CD8-positive, alpha-beta memory T cell (primary cell): ENCODE measurements at regions not wholly inside any gene's neighbourhood (a gene's known extent, or its start where the extent isn't known, plus 50 kb on each side); places are given as distances from the start of the nearest gene placed in this dataset.

Source experiments
- CTCF ChIA-PET: fragments of 350-600 bp; sonication (Branson Sonifier 250); formaldehyde crosslinking; loops from one replicate; lab custom pipeline; 2021; ENCODE audit warnings: antibody characterized with exemption; lab: Charles Lee
- POLR2A ChIA-PET: fragments of 350-600 bp; sonication (Branson Sonifier 250); formaldehyde crosslinking; loops from one replicate; lab custom pipeline; 2021; ENCODE audit warnings: antibody characterized with exemption; lab: Charles Lee
- DNase-seq, 5 donors: peaks; one replicate each; pipeline versions ENCODE4 v3.0.0 to v3.0.0-alpha.2; 2020 to 2022; ENCODE audit warnings: mixed read lengths in 1 of 5
- H3K27ac ChIP-seq: one replicate; pipeline ENCODE4 v1.7.0; 2013; ENCODE audit warnings: low read depth, mild to moderate bottlenecking, low read length, moderate library complexity
- H3K27me3 ChIP-seq: 2 replicates; pipeline ENCODE4 v1.7.0; 2013; ENCODE audit warnings: low read length, mild to moderate bottlenecking; ENCODE audit not compliant: insufficient read depth, poor library complexity, severe bottlenecking
- H3K36me3 ChIP-seq: 2 replicates; pipeline ENCODE4 v1.7.0; 2013; ENCODE audit warnings: mild to moderate bottlenecking, low read length, moderate library complexity; ENCODE audit not compliant: insufficient read depth
- H3K4me1 ChIP-seq: 2 replicates; pipeline ENCODE4 v1.7.0; 2013; ENCODE audit warnings: mild to moderate bottlenecking, low read length, moderate library complexity; ENCODE audit not compliant: insufficient read depth
- H3K4me3 ChIP-seq: 2 replicates; pipeline ENCODE4 v1.7.0; 2013; ENCODE audit warnings: mild to moderate bottlenecking, low read length
- H3K9me3 ChIP-seq: 2 replicates; pipeline ENCODE4 v1.7.0; 2013; ENCODE audit warnings: mild to moderate bottlenecking, low read length
- H3K27ac Mint-ChIP-seq, 8 donors: one replicate each; pipeline ENCODE4 v1.8.0; 2020 to 2021; ENCODE audit warnings: mixed read lengths in 8 of 8, mild to moderate bottlenecking in 6 of 8, inconsistent platforms in 3 of 8, moderate library complexity in 3 of 8
- H3K27me3 Mint-ChIP-seq, 2 donors: one replicate each; pipeline ENCODE4 v1.8.0; 2020 to 2021; ENCODE audit warnings: mixed read lengths in 2 of 2, mild to moderate bottlenecking in 1 of 2, moderate library complexity in 1 of 2
- H3K36me3 Mint-ChIP-seq, 3 donors: one replicate each; pipeline ENCODE4 v1.8.0; 2020 to 2021; ENCODE audit warnings: mixed read lengths in 3 of 3, inconsistent platforms in 1 of 3, mild to moderate bottlenecking in 1 of 3
- H3K4me1 Mint-ChIP-seq, 3 donors: one replicate each; pipeline ENCODE4 v1.8.0; 2020 to 2021; ENCODE audit warnings: mixed read lengths in 3 of 3, inconsistent platforms in 1 of 3, mild to moderate bottlenecking in 1 of 3
- H3K4me3 Mint-ChIP-seq, 7 donors: one replicate each; pipeline ENCODE4 v1.8.0; 2020 to 2021; ENCODE audit warnings: mixed read lengths in 7 of 7, mild to moderate bottlenecking in 6 of 7, moderate library complexity in 4 of 7, inconsistent platforms in 2 of 7
- H3K9me3 Mint-ChIP-seq, 5 donors: one replicate each; pipeline ENCODE4 v1.8.0; 2020 to 2022; ENCODE audit warnings: mixed read lengths in 5 of 5, mild to moderate bottlenecking in 3 of 5, moderate library complexity in 2 of 5, inconsistent platforms in 1 of 5

DNA sequence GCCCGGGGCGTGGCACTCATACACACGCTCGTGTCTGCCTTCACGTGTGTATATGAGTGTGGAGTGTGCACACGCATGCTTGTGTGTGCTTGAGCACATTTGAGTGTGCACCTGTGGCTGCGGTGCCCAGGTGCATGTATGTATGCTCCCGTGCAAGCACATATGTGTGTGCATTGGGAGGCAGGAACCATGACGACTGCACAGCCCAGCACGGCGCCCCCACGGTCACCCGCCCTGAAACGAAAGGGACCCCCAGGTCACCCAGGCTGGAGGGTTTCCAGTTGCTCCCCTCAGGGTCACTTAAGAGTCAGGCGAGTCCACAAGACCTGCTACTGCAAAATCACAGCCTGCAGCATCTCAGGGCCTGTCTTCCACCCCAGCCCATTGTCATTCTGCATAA is 94.7 kb downstream of the YTHDF1 start:
- Mint-ChIP-seq H3K9me3 (peaks cover 0 to 2% (median 0%) of the 10 kb centered on the region in 5 donors), H3K4me1 (no peaks in the 10 kb centered on the region), H3K4me3 (no peak overlapping the region)

DNA sequence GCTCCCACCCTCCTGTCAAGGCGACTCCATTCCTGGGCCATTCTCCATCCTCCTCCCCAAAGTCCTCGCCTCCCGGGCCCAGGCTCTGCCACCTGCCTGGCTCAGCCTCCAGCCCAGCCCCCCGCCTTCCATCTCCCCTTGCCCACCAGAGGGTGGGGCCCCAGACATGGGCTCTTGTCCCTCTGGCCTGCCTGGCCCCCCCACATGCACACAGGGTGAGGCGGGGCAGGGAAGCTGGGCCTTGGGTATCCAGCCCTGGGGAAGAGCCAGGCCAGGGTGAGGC is 95.2 kb downstream of the YTHDF1 start:
- no peak overlapping the region for H3K4me3 ChIP-seq
- Mint-ChIP-seq H3K27ac (no peak overlapping the region), H3K36me3 (no peaks in the 10 kb centered on the region), H3K27me3 (peaks cover 22 to 34% of the 10 kb centered on the region in 2 donors), H3K4me3 (no peak overlapping the region), H3K9me3 (peaks cover 0 to 2% (median 0%) of the 10 kb centered on the region in 5 donors), H3K4me1 (no peaks in the 10 kb centered on the region)
- no peak overlapping the region for H3K27ac ChIP-seq
- ChIA-PET CTCF (no interaction called here), POLR2A (no interaction called here)
- no peaks in the 10 kb centered on the region for H3K36me3 ChIP-seq
- no peaks in the 10 kb centered on the region for H3K9me3 ChIP-seq
- H3K27me3 ChIP-seq = peaks cover 3% of the 10 kb centered on the region
- DNase-seq = peak in 1 of 5 donors; percentile 35
- no peaks in the 10 kb centered on the region for H3K4me1 ChIP-seq

More for the DNA sequence above, 94.7 kb downstream of the YTHDF1 start:
- H3K36me3 ChIP-seq = no peaks in the 10 kb centered on the region
- ChIA-PET POLR2A (no interaction called here), CTCF (no interaction called here)
- H3K4me3 ChIP-seq = no peak overlapping the region
- H3K36me3 Mint-ChIP-seq = no peaks in the 10 kb centered on the region
- no peak overlapping the region for H3K27ac Mint-ChIP-seq
- DNase-seq = peak in 1 of 5 donors; percentile 23
- H3K9me3 ChIP-seq = no peaks in the 10 kb centered on the region
- H3K4me1 ChIP-seq = no peaks in the 10 kb centered on the region
- H3K27me3 ChIP-seq = peaks cover 3% of the 10 kb centered on the region
- H3K27ac ChIP-seq = no peak overlapping the region
- H3K27me3 Mint-ChIP-seq = peaks cover 21 to 29% of the 10 kb centered on the region in 2 donors

DNA sequence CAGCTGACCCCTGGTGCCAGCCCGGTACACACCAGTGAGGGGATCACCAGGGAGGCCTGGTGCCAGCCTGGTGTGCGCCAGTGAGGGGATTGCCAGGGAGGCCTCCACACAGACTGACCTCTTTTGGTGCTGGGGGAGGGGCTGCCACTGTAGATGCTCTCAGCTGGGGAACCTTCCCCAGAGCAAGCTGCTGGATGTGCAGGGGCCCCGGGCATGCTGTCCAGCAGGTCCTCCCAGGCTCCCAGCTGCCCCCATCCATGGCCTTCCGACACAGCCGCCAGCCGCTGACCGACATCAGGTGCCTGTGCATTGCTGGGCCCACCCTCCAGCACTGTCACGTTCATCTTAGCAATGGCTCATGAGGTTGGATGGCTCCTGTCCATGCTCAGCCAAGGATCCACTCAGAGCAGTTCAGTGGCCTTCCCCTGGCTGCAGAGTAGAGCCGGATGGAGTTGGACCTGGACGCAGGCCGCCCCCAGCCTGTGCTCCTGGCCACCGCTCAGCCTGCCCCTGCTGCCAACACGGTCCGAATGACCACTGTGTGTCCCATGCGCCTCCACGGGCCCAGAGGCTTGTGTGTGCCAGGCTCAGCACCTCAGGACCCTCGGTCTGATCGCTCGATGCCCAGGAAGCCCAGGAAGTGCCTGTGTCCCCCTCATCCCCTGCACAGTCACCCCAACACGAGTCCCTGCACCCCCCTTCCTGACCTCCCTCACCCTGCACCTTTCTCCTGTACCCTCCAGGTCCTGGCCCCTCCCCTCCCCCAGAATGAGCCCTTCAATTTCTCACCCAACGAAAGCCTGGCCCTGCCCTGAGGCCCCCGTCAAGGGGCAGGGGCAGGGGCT is 95.7 kb downstream of the YTHDF1 start:
- DNase-seq = peak in 1 of 5 donors; percentile 27
- ChIA-PET CTCF (no interaction called here), POLR2A (no interaction called here)
- H3K4me1 Mint-ChIP-seq = no peaks in the 10 kb centered on the region
- H3K27me3 Mint-ChIP-seq = peaks cover 25 to 33% of the 10 kb centered on the region in 2 donors
- H3K9me3 Mint-ChIP-seq = peaks cover 0 to 2% (median 0%) of the 10 kb centered on the region in 5 donors
- Histone ChIP-seq H3K27me3 (peaks cover 8% of the 10 kb centered on the region), H3K4me3 (no peak overlapping the region), H3K27ac (no peak overlapping the region), H3K4me1 (no peaks in the 10 kb centered on the region), H3K36me3 (no peaks in the 10 kb centered on the region), H3K9me3 (no peaks in the 10 kb centered on the region)
- H3K36me3 Mint-ChIP-seq = no peaks in the 10 kb centered on the region
- H3K4me3 Mint-ChIP-seq = no peak overlapping the region
- H3K27ac Mint-ChIP-seq = no peak overlapping the region

DNA sequence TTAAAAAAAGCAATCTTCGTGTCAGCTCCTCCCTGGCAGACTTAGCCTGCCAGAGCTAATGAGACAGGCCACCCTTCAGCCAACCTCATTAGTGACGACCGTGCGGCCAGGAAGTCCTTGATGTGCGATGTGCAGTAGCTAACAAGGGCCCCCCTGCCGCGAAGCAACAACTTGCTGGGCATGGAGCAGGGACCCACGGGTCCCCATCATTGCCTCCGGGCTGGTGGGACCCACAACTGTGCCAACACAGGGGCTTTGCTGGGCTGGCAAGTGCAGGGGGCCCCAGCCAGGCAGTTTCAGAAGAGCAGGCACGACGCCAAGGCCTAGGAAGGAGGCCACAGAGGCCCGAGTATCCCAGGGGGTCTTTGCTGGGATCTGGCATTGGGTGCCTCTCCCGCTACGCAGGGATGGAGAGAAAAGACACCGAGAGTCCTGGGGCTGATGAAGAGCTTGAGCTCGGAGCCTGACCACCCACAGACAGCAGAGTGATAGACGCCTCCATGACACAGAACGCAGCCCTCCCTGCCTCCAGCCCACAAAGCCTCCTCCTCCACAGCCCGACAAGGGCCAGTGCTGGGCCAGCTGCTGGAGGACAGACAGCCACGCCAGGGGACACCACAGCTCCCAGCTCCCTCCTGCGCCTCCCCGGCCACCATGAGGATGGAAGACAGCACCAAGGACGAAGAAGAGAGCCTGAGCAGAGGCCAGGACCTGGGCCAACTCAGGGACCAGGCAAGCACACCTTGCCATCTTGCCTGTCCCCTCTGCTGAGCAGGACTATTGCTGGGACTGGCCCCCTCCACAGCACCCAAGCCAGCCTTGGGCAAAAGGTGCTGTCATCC is 96.6 kb downstream of the YTHDF1 start:
- H3K9me3 Mint-ChIP-seq = peaks cover 0 to 2% (median 0%) of the 10 kb centered on the region in 5 donors
- peaks cover 9% of the 10 kb centered on the region for H3K27me3 ChIP-seq
- H3K27ac ChIP-seq = no peak overlapping the region
- ChIA-PET CTCF (no interaction called here), POLR2A (no interaction called here)
- H3K27me3 Mint-ChIP-seq = peaks cover 25 to 40% of the 10 kb centered on the region in 2 donors
- DNase-seq = peak in 1 of 5 donors; percentile 44
- H3K9me3 ChIP-seq = no peaks in the 10 kb centered on the region
- no peak overlapping the region for H3K4me3 ChIP-seq
- H3K4me3 Mint-ChIP-seq = peak overlapping the region in 1 of 7 donors; percentile 44
- no peaks in the 10 kb centered on the region for H3K36me3 ChIP-seq
- H3K4me1 Mint-ChIP-seq = no peaks in the 10 kb centered on the region
- H3K4me1 ChIP-seq = no peaks in the 10 kb centered on the region
- H3K27ac Mint-ChIP-seq = no peak overlapping the region
- no peaks in the 10 kb centered on the region for H3K36me3 Mint-ChIP-seq

DNA sequence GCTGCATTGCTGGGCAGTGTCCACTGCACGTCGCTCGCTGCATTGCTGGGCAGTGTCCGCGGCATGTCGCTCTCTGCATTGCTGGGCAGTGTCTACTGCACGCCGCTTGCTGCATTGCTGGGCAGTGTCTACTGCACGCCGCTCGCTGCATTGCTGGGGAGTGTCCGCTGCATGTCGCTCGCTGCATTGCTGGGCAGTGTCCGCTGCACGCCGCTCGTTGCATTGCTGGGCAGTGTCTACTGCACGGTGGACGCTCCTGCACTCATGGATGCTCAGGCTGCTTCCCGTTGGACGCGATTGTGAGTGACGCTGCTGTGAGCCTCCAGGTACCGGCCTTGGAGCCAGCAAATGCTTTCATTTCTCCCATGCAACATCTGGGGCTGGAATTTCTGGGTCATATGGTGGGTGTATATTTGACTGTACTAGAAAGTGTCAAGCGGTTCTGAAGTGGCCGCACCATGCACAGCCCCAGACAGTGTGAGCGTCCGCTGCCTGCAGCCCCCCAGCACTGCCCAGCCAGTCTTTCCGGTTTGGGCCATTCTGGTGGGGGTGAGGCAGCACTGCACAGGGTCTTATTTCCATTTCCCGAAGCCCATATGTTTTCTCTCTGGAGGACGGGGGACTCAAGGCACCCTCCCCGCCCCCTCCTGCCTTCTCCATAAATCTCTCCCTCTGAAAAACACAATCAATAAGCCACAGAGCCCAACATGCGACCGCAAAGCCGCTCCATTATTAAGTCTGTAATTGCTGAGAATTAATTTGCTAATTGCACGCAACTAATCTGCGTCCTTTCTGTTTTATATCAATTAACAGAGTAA is 97.4 kb downstream of the YTHDF1 start:
- no peak overlapping the region for H3K4me3 Mint-ChIP-seq
- POLR2A ChIA-PET = no interaction called here

DNA sequence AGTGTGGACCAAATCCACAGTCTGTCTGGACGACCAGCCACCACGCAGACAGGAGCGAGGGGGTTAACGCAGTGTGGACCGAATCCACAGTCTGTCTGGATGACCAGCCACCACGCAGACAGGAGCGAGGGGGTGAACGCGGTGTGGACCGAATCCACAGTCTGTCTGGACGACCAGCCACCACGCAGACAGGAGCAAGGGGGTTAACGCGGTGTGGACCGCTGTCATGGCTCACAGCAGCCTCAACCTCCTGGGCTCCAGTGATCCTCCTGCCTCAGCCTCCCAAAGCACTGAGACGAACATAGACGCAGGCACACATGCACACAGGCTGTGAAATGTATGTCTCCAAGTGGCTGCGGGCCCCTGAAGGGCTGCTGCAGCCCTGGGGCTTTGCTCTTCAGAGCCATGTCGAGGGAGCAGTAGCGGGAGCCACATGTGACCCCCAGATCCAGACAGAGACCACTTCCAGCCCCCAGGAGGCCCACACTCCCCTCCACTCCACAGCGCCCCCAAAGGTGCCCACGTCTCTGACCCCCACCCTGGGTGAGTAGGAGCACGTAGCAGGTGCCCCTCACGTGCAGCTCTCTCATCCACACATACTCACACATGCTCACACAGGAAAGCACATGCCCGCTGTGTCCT is 98.1 kb downstream of the YTHDF1 start:
- CTCF ChIA-PET = no interaction called here
- H3K27ac Mint-ChIP-seq = no peak overlapping the region
- no peak overlapping the region for H3K27ac ChIP-seq
- no peaks in the 10 kb centered on the region for H3K36me3 ChIP-seq
- H3K9me3 Mint-ChIP-seq = peaks cover 0 to 2% (median 0%) of the 10 kb centered on the region in 5 donors
- H3K4me1 Mint-ChIP-seq = no peaks in the 10 kb centered on the region
- DNase-seq = peak in 1 of 5 donors; percentile 39
- H3K36me3 Mint-ChIP-seq = no peaks in the 10 kb centered on the region
- no peak overlapping the region for H3K4me3 ChIP-seq
- peaks cover 9% of the 10 kb centered on the region for H3K27me3 ChIP-seq
- H3K4me3 Mint-ChIP-seq = no peak overlapping the region
- H3K27me3 Mint-ChIP-seq = peaks cover 28 to 44% of the 10 kb centered on the region in 2 donors
- no peaks in the 10 kb centered on the region for H3K9me3 ChIP-seq
- no peaks in the 10 kb centered on the region for H3K4me1 ChIP-seq
- POLR2A ChIA-PET = no interaction called here

More for the DNA sequence above, 97.4 kb downstream of the YTHDF1 start:
- Histone ChIP-seq H3K36me3 (no peaks in the 10 kb centered on the region), H3K27me3 (peaks cover 9% of the 10 kb centered on the region), H3K27ac (no peak overlapping the region), H3K4me1 (no peaks in the 10 kb centered on the region), H3K9me3 (no peaks in the 10 kb centered on the region), H3K4me3 (no peak overlapping the region)
- Mint-ChIP-seq H3K9me3 (peaks cover 0 to 2% (median 0%) of the 10 kb centered on the region in 5 donors), H3K36me3 (no peaks in the 10 kb centered on the region), H3K27ac (no peak overlapping the region), H3K27me3 (peaks cover 26 to 45% of the 10 kb centered on the region in 2 donors), H3K4me1 (no peaks in the 10 kb centered on the region)
- DNase-seq = peak in 1 of 5 donors; percentile 24
- CTCF ChIA-PET = no interaction called here

DNA sequence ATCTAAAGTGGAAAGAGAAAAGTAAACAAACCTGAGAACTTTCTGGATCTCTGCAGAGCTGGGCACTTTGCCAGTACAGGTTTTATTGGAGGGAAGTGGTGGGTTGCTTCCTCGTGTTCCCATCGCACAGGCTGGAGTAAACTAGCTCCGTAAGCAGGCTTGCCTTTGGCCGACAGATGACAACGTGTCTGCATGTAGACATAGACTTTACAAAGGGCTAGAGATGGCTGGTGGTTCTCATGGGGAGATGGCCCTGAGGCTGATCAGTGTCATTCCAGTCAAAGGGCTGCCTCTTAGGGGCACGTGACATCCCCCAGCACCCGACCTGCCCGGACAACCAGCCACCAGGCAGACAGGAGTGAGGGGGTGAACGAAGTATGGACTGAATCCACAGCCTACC is 98.8 kb downstream of the YTHDF1 start:
- peaks cover 0 to 3% (median 2%) of the 10 kb centered on the region in 5 donors for H3K9me3 Mint-ChIP-seq
- CTCF ChIA-PET = no interaction called here

More for the DNA sequence above, 98.8 kb downstream of the YTHDF1 start:
- Mint-ChIP-seq H3K36me3 (no peaks in the 10 kb centered on the region), H3K4me3 (no peak overlapping the region), H3K27ac (no peak overlapping the region), H3K27me3 (peaks cover 26 to 45% of the 10 kb centered on the region in 2 donors), H3K4me1 (no peaks in the 10 kb centered on the region)
- Histone ChIP-seq H3K4me3 (no peak overlapping the region), H3K9me3 (no peaks in the 10 kb centered on the region), H3K27ac (no peak overlapping the region), H3K36me3 (no peaks in the 10 kb centered on the region), H3K27me3 (peaks cover 9% of the 10 kb centered on the region), H3K4me1 (no peaks in the 10 kb centered on the region)
- POLR2A ChIA-PET = no interaction called here
- DNase-seq = no peak
